GM21367 (cell line): ENCODE measurements at regions not wholly inside any gene's neighbourhood (a gene's known extent, or its start where the extent isn't known, plus 50 kb on each side); places are given as distances from the start of the nearest gene placed in this dataset.
"Not testable (repeated sequence)": the region's sequence is repeated elsewhere in the genome, so short reads cannot be mapped to it uniquely, and the experiment has no call there.

Source experiments
- ATAC-seq: cut with Tn5 transposase; IDR thresholded peaks from one replicate; pipeline ENCODE4 v1.9.1; 2021; ENCODE audit not compliant: unreplicated experiment

GRCh38 chr1:232179896-232180778 lies 449.8 kb downstream of the SIPA1L2 start:
- ATAC-seq: no peak

GRCh38 chr1:232178191-232178590 lies 451.7 kb downstream of the SIPA1L2 start:
- no peak for ATAC-seq

- ATAC-seq: no peak
Observed at GRCh38 chr1:232177438-232177837, 452.5 kb downstream of the SIPA1L2 start.

- no peak for ATAC-seq
Observed at GRCh38 chr1:232176222-232176621, 453.7 kb downstream of the SIPA1L2 start.

- ATAC-seq: no peak
Observed at GRCh38 chr1:232174306-232174705, 455.6 kb downstream of the SIPA1L2 start.

GRCh38 chr1:232172563-232172962 lies 457.4 kb downstream of the SIPA1L2 start:
- ATAC-seq: no peak

GRCh38 chr1:232170909-232171308 lies 459.0 kb downstream of the SIPA1L2 start:
- no peak for ATAC-seq

GRCh38 chr1:232169436-232169835 lies 460.5 kb downstream of the SIPA1L2 start:
- no peak for ATAC-seq

- ATAC-seq: no peak
Observed at GRCh38 chr1:232168508-232168907, 461.4 kb downstream of the SIPA1L2 start.

GRCh38 chr1:232166942-232167341 lies 463.0 kb downstream of the SIPA1L2 start:
- ATAC-seq: no peak

GRCh38 chr1:232164078-232164963 lies 465.6 kb downstream of the SIPA1L2 start:
- ATAC-seq: no peak

- ATAC-seq: no peak
Observed at GRCh38 chr1:232163533-232163932, 466.4 kb downstream of the SIPA1L2 start.

GRCh38 chr1:232162001-232162400 lies 467.9 kb downstream of the SIPA1L2 start:
- no peak for ATAC-seq

GRCh38 chr1:232158558-232158957 lies 471.4 kb downstream of the SIPA1L2 start:
- ATAC-seq: not testable (repeated sequence)

GRCh38 chr1:232156070-232156469 lies 473.9 kb downstream of the SIPA1L2 start:
- not testable (repeated sequence) for ATAC-seq

GRCh38 chr1:232153652-232154051 lies 476.3 kb downstream of the SIPA1L2 start:
- no peak for ATAC-seq

GRCh38 chr1:232150770-232151548 lies 479.0 kb downstream of the SIPA1L2 start:
- no peak for ATAC-seq

- no peak for ATAC-seq
Observed at GRCh38 chr1:232149287-232150201, 480.4 kb downstream of the SIPA1L2 start.

- no peak for ATAC-seq
Observed at GRCh38 chr1:232147215-232147614, 482.7 kb downstream of the SIPA1L2 start.

GRCh38 chr1:232146514-232146913 lies 483.4 kb downstream of the SIPA1L2 start:
- no peak for ATAC-seq
